ENCODE measurements at regions not wholly inside any gene's neighbourhood (a gene's known extent, or its start where the extent isn't known, plus 50 kb on each side); places are given as distances from the start of the nearest gene placed in this dataset.

DNA sequence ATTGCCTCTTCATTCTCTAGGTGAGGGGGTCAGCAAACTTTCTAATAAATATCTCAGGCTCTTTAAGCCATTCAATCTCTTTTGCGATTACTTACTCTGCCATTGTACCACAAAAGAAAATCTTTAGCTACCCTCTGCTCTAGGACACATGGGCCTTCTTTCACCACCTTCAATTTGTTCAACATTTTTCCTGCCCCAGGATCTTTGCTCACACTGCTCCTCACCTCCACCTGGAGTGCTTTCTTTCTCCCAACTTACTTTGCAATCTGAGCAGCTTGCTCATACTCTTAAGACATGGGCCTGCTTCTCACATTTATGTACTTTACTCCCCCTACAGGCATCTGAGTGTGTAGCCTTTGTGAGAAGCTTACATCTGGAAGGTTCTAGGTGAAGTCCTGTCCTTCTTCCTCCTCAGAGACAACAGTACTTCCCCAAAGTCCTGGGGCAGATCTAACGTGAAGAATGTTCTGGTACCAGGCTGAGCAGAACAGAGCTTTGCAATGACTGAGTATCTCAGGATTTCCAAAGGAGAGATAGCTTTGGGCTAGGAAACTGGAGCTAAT lies 55.0 kb upstream of the PRDM5 start:
- DNase-seq (ENCODE audit: insufficient read length, low spot score) (peak; percentile 12), FAIRE-seq (peak; percentile 40)

- DNase-seq (ENCODE audit: insufficient read length, low spot score): no peak
- FAIRE-seq: no peak
These were observed 50.7 kb upstream of the PRDM5 start for GRCh38 chr4:120973207-120973606.

All from GM19239 (cell line).